Glutamatergic neuron (in vitro differentiated cells): ENCODE measurements at regions not wholly inside any gene's neighbourhood (a gene's known extent, or its start where the extent isn't known, plus 50 kb on each side); places are given as distances from the start of the nearest gene placed in this dataset.

Source experiments
- DNase-seq: peaks from one replicate; pipeline ENCODE4 v3.0.0; 2022
- H3K27ac Mint-ChIP-seq: one replicate; pipeline ENCODE4 v1.8.0; 2020; ENCODE audit warnings: mild to moderate bottlenecking, mixed read lengths, inconsistent platforms; ENCODE audit not compliant: unreplicated experiment
- H3K27me3 Mint-ChIP-seq: one replicate; pipeline ENCODE4 v1.8.0; 2020; ENCODE audit warnings: mild to moderate bottlenecking, moderate library complexity, mixed read lengths, inconsistent platforms; ENCODE audit not compliant: unreplicated experiment
- H3K36me3 Mint-ChIP-seq: one replicate; pipeline ENCODE4 v1.8.0; 2020; ENCODE audit warnings: mild to moderate bottlenecking, mixed read lengths, inconsistent platforms; ENCODE audit not compliant: unreplicated experiment
- H3K4me1 Mint-ChIP-seq: one replicate; pipeline ENCODE4 v1.8.0; 2020; ENCODE audit warnings: mild to moderate bottlenecking, low read depth, mixed read lengths, inconsistent platforms; ENCODE audit not compliant: unreplicated experiment
- H3K4me3 Mint-ChIP-seq: one replicate; pipeline ENCODE4 v1.8.0; 2020; ENCODE audit warnings: mild to moderate bottlenecking, mixed read lengths, inconsistent platforms; ENCODE audit not compliant: unreplicated experiment
- H3K9me3 Mint-ChIP-seq: one replicate; pipeline ENCODE4 v1.8.0; 2020; ENCODE audit warnings: mild to moderate bottlenecking, moderate library complexity, mixed read lengths, inconsistent platforms; ENCODE audit not compliant: unreplicated experiment
- TF ChIP-seq, protein P1 (sequence below): fragments of 200-600 bp; sonication (generic); IDR thresholded peaks from one replicate; pipeline ENCODE4 v1.5.0; 2021; ENCODE audit not compliant: partially characterized antibody, unreplicated experiment

DNA sequence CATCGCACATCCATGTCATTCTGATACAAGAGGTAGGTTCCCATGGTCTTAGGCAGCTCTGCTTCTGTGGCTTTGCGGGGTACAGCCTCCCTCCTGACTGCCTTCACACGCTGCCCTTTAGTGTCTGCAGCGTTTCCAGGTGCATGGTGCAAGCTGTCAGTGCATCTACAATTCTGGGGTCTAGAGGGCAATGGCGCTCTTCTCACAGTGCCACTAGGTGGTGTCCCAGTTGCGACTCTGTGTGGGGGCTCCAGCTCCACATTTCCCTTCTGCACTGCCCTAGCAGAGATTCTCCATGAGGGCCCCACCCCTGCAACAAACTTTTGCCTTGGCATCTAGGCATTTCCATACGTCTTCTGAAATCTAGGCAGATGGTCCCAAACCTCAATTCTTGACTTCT, 138.2 kb upstream of the BRINP3 start:
- Mint-ChIP-seq H3K27me3 (no peaks in the 10 kb centered on the region), H3K36me3 (no peaks in the 10 kb centered on the region), H3K4me1 (peaks cover 4% of the 10 kb centered on the region), H3K27ac (no peak overlapping the region), H3K9me3 (peaks cover 3% of the 10 kb centered on the region), H3K4me3 (no peak overlapping the region)
- DNase-seq: no peak
- TF ChIP-seq, protein P1, sequence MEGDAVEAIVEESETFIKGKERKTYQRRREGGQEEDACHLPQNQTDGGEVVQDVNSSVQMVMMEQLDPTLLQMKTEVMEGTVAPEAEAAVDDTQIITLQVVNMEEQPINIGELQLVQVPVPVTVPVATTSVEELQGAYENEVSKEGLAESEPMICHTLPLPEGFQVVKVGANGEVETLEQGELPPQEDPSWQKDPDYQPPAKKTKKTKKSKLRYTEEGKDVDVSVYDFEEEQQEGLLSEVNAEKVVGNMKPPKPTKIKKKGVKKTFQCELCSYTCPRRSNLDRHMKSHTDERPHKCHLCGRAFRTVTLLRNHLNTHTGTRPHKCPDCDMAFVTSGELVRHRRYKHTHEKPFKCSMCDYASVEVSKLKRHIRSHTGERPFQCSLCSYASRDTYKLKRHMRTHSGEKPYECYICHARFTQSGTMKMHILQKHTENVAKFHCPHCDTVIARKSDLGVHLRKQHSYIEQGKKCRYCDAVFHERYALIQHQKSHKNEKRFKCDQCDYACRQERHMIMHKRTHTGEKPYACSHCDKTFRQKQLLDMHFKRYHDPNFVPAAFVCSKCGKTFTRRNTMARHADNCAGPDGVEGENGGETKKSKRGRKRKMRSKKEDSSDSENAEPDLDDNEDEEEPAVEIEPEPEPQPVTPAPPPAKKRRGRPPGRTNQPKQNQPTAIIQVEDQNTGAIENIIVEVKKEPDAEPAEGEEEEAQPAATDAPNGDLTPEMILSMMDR: no peak

DNA sequence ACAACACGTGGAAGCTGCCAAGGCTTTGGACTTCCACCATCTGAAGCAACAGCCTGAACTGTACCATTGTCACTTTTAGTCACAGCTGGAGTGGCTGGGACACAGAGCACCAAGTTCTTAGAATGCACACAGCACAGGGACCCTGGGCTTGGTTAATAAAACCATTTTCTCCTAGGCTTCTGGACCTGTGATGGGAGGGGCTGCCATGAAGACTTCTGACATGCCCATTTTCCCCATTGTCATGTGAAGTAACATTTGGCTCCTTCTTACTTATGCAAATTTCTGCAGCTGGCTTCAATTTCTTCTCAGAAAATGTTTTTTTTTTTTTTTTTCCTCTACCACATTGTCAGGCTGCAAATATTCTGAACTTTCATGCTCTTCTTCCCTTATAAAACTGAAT, 138.6 kb upstream of the BRINP3 start:
- H3K36me3 Mint-ChIP-seq: no peaks in the 10 kb centered on the region
- peaks cover 4% of the 10 kb centered on the region for H3K4me1 Mint-ChIP-seq
- no peak overlapping the region for H3K4me3 Mint-ChIP-seq
- TF ChIP-seq, protein P1: no peak
- peaks cover 3% of the 10 kb centered on the region for H3K9me3 Mint-ChIP-seq
- no peak overlapping the region for H3K27ac Mint-ChIP-seq
- DNase-seq: no peak
- no peaks in the 10 kb centered on the region for H3K27me3 Mint-ChIP-seq

DNA sequence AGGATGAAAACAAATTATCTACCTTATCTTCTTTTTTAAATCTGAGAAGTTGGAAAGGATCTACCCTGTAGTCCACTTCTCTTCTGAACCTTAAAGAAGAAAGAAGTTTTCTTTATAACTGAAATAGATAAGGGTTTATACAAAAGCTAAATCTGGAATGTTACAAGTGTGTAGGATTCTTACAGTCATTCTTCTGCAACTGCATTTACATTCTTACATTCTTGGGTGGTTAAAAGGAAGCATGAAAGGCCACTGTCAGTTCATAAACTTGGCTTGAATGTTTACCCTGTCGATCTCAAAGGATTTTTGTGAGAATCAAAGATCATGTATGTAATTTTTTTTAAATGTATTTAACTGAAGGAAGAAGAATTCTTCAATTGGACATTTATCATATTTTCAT, 142.1 kb upstream of the BRINP3 start:
- no peaks in the 10 kb centered on the region for H3K36me3 Mint-ChIP-seq
- no peak overlapping the region for H3K4me3 Mint-ChIP-seq
- peaks cover 4% of the 10 kb centered on the region for H3K4me1 Mint-ChIP-seq
- peaks cover 3% of the 10 kb centered on the region for H3K9me3 Mint-ChIP-seq
- TF ChIP-seq, protein P1: no peak
- no peaks in the 10 kb centered on the region for H3K27me3 Mint-ChIP-seq
- DNase-seq: no peak
- no peak overlapping the region for H3K27ac Mint-ChIP-seq

DNA sequence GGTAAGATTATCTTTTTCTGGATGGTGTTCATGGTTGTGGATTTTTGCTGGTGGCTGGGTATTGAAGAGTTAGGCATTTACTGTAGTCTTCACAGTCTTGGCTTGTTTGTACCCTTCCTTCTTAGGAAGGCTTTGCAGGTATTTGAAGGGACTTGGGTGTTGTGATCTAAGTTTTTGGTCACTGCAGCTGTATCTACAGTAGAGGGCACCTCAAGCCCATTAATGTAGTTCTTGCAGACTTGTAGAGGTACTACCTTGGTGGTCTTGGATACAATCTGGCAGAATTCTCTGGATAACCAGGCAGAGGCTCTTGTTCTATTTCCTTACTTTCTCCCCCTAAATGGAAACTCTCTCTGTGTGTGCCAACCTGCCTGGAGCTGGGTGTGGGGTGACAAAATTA, 155.8 kb upstream of the BRINP3 start:
- Mint-ChIP-seq H3K4me3 (no peak overlapping the region), H3K4me1 (no peaks in the 10 kb centered on the region), H3K36me3 (no peaks in the 10 kb centered on the region), H3K9me3 (no peaks in the 10 kb centered on the region), H3K27me3 (no peaks in the 10 kb centered on the region), H3K27ac (no peak overlapping the region)
- TF ChIP-seq, protein P1: no peak
- no peak for DNase-seq

DNA sequence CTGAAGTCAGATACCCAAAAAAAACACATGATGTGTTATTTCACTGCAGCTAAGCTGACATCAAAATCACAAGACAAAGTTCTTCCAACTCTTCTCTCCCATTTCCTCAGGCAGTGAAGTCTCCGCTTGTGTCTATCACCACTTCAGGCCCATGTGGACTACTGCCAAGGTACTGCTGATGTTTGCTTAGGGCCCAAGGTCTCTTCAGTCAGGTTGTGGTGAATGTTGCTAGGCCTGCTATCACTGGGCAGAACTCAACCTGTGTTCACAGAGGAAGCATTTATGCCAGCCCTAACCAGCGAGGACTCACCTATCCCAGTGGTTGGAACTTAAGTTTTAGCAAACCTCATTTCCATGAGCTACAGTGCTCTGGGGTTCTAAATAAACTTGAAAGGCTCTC, 156.5 kb upstream of the BRINP3 start:
- H3K4me3 Mint-ChIP-seq: no peak overlapping the region
- no peaks in the 10 kb centered on the region for H3K4me1 Mint-ChIP-seq
- no peaks in the 10 kb centered on the region for H3K36me3 Mint-ChIP-seq
- DNase-seq: no peak
- TF ChIP-seq, protein P1: no peak
- H3K9me3 Mint-ChIP-seq: no peaks in the 10 kb centered on the region
- no peak overlapping the region for H3K27ac Mint-ChIP-seq
- no peaks in the 10 kb centered on the region for H3K27me3 Mint-ChIP-seq
